HepG2 (cell line): ENCODE measurements at regions not wholly inside any gene's neighbourhood (a gene's known extent, or its start where the extent isn't known, plus 50 kb on each side); places are given as distances from the start of the nearest gene placed in this dataset.

Experiments
- ATAC-seq: fragments of 200-7000 bp; cut with Tn5 transposase; 3 replicates; pipeline ENCODE4 v1.9.1; 2020; ENCODE audit warnings: mild to moderate bottlenecking, moderate library complexity
- BruUV-seq: library from RNA; stranded (reverse); fragments of 400-500 nt; replicated peaks from 2 replicates; lab custom pipeline; 2021; lab: Mats Ljungman, UMichigan
- CTCF ChIA-PET: fragments of 300-600 bp; formaldehyde crosslinking; extraction: SDS; loops from one replicate; lab custom pipeline; 2021; ENCODE audit warnings: low total read pairs, inconsistent platforms, low intra/inter-chr PET ratio; lab: Yijun Ruan, JAX
- POLR2A ChIA-PET: fragments of 350-600 bp; sonication (Branson Sonifier 250); formaldehyde crosslinking; loops from one replicate; lab custom pipeline; 2020; ENCODE audit warnings: antibody characterized with exemption, inconsistent platforms; lab: Yijun Ruan, JAX
- DNase-seq: peaks from one replicate; pipeline ENCODE4 v3.0.0-alpha.2; 2015; ENCODE audit warnings: low spot score
- FAIRE-seq: peaks from 3 replicates; lab custom pipeline; 2011; peaks lifted over from hg19 to GRCh38; lab: Jason Lieb, UNC
- H2AFZ ChIP-seq: one replicate; pipeline ENCODE4 v1.6.1; 2011; ENCODE audit warnings: low read length, inconsistent platforms
- H3K27ac ChIP-seq: fragments of 300-600 bp; 3 replicates; pipeline ENCODE4 v1.8.0; 2011; ENCODE audit warnings: mixed run types, mild to moderate bottlenecking, mixed read lengths, low read length, inconsistent platforms; ENCODE audit not compliant: insufficient read depth; ENCODE audit errors: extremely low read length
- H3K27me3 ChIP-seq, 2 experiments: fragments of 200-600 bp in 1 of 2; 2 replicates in 1 of 2; 3 replicates in 1 of 2; pipeline versions ENCODE4 v1.6.0 to v1.8.0; 2011; ENCODE audit warnings: low read length in 2 of 2, mild to moderate bottlenecking in 2 of 2, moderate library complexity in 2 of 2, inconsistent platforms in 1 of 2; ENCODE audit not compliant: insufficient read depth in 2 of 2, control insufficient read depth in 1 of 2
- H3K36me3 ChIP-seq, 2 experiments: fragments of 200-600 bp in 1 of 2; replicated peaks in 1 of 2; 2 replicates in 1 of 2; 3 replicates in 1 of 2; pipeline versions ENCODE4 v1.5.1 to v1.8.0; 2011; ENCODE audit warnings: low read length in 2 of 2, inconsistent platforms in 1 of 2; ENCODE audit not compliant: insufficient read depth in 2 of 2, control insufficient read depth in 1 of 2
- H3K4me1 ChIP-seq: 2 replicates; pipeline ENCODE4 v1.5.1; 2012; ENCODE audit warnings: low read length, inconsistent platforms; ENCODE audit not compliant: insufficient read depth
- H3K4me2 ChIP-seq: 2 replicates; pipeline ENCODE4 v1.6.0; 2011; ENCODE audit warnings: low read depth, low read length, inconsistent platforms
- H3K4me3 ChIP-seq, 3 experiments: fragments of 200-600 bp in 1 of 3; sonication (generic), shearing (Covaris generic) in 1 of 3; replicated peaks in 1 of 3; 2 replicates each; pipeline ENCODE4 v1.5.1; 2011 to 2016; ENCODE audit warnings: low read length in 3 of 3, inconsistent platforms in 2 of 3, low read depth in 2 of 3, mild to moderate bottlenecking in 2 of 3, control low read depth in 1 of 3, mixed read lengths in 1 of 3; ENCODE audit not compliant: insufficient read depth in 1 of 3
- H3K79me2 ChIP-seq: one replicate; pipeline ENCODE4 v1.6.1; 2011; ENCODE audit warnings: low read length, inconsistent platforms; ENCODE audit not compliant: insufficient read depth
- H3K9ac ChIP-seq: 2 replicates; pipeline ENCODE4 v1.6.0; 2011; ENCODE audit warnings: mild to moderate bottlenecking, low read depth, low read length, inconsistent platforms; ENCODE audit not compliant: insufficient read depth
- H3K9me3 ChIP-seq: 2 replicates; pipeline ENCODE4 v1.5.1; 2012; ENCODE audit warnings: mild to moderate bottlenecking, low read length
- H4K20me1 ChIP-seq: 2 replicates; pipeline ENCODE4 v1.6.0; 2011; ENCODE audit warnings: inconsistent platforms, mild to moderate bottlenecking, low read length, moderate library complexity; ENCODE audit not compliant: insufficient read depth
- ESRRA ChIP-seq: sonication (generic); formaldehyde crosslinking; IDR thresholded peaks from 2 replicates; pipeline ENCODE4 v1.5.1; 2020; ENCODE audit warnings: mild to moderate bottlenecking, low read depth, missing genetic modification reagents
- ETV6 ChIP-seq: sonication (generic); formaldehyde crosslinking; conservative IDR thresholded peaks from 2 replicates; pipeline ENCODE4 v1.4.0; 2020; ENCODE audit warnings: missing genetic modification reagents
- MIER3 ChIP-seq: IDR thresholded peaks from 2 replicates; pipeline ENCODE4 v1.6.1; 2016; ENCODE audit warnings: missing compliant biosample characterization, borderline replicate concordance
- PAXIP1 ChIP-seq: sonication (generic); formaldehyde crosslinking; conservative IDR thresholded peaks from 2 replicates; pipeline ENCODE4 v1.4.0; 2020; ENCODE audit warnings: mild to moderate bottlenecking, missing genetic modification reagents, moderate library complexity
- TBL1XR1 ChIP-seq: fragments of 150-350 bp; IDR thresholded peaks from 2 replicates; pipeline ENCODE4 v1.6.1; 2014; ENCODE audit warnings: borderline replicate concordance, low read length; ENCODE audit not compliant: partially characterized antibody
- ZBTB46 ChIP-seq: sonication (generic); formaldehyde crosslinking; IDR thresholded peaks from 2 replicates; pipeline ENCODE4 v1.4.0; 2020; ENCODE audit warnings: mild to moderate bottlenecking, missing genetic modification reagents, borderline replicate concordance
- ZNF121 ChIP-seq: sonication (generic); formaldehyde crosslinking; IDR thresholded peaks from 2 replicates; pipeline ENCODE4 v1.5.0; 2020; ENCODE audit warnings: mild to moderate bottlenecking, missing genetic modification reagents
- ZNF232 ChIP-seq: sonication (generic); formaldehyde crosslinking; IDR thresholded peaks from 2 replicates; pipeline ENCODE4 v1.4.0; 2020; ENCODE audit warnings: missing genetic modification reagents, borderline replicate concordance
- in situ Hi-C: cut with HindIII; loops from 2 replicates; pipeline ENCODE4 v1.10.0; 2017; ENCODE audit warnings: low pct_unique_long_range_greater_than_20kb; ENCODE audit not compliant: extremely low pct_ligation_motif_present
- intact Hi-C: fragments of 100-400 bp; cut with micrococcal nuclease; formaldehyde crosslinking; loops from one replicate; pipeline ENCODE4 v1.10.0; 2022; ENCODE audit not compliant: unreplicated experiment

- TF ChIP-seq ZBTB46 (CRISPR knock-in tag), result no peak
Measured at GRCh38 chr9:26165426-26165825, 487.2 kb upstream of the TUSC1 start (continued).

GRCh38 chr9:26163931-26164330 lies 485.7 kb upstream of the TUSC1 start:
- H3K4me1 ChIP-seq, result no peaks in the 10 kb centered on the region
- no peak overlapping the region for H3K9ac ChIP-seq
- no peaks in the 10 kb centered on the region for H3K27me3 ChIP-seq
- H3K4me2 ChIP-seq, result no peak overlapping the region
- intact Hi-C loops (no loop called here), in situ Hi-C loops (no loop called here)
- H3K79me2 ChIP-seq, result no peaks in the 10 kb centered on the region
- CTCF ChIA-PET, result no interaction called here
- POLR2A ChIA-PET, result no interaction called here
- H4K20me1 ChIP-seq, result no peaks in the 10 kb centered on the region
- DNase-seq, result no peak
- H3K27ac ChIP-seq, result no peak overlapping the region
- H3K9me3 ChIP-seq, result peaks cover 13% of the 10 kb centered on the region
- no peak for TF ChIP-seq TBL1XR1
- TF ChIP-seq MIER3 (CRISPR knock-in tag), result no peak
- no peak for TF ChIP-seq PAXIP1
- no peak for TF ChIP-seq ESRRA
- no peak for TF ChIP-seq ZNF121 (CRISPR knock-in tag)
- TF ChIP-seq ETV6, result no peak
- TF ChIP-seq ZNF232, result no peak
- no peak for ATAC-seq
- H3K36me3 ChIP-seq, result no peaks in the 10 kb centered on the region
- H2AFZ ChIP-seq, result no peak overlapping the region
- H3K4me3 ChIP-seq, result no peak overlapping the region
- FAIRE-seq, result no peak
- no TSS peak for BruUV-seq
